Sigmoid colon (tissue), 6 donors: ENCODE measurements at regions not wholly inside any gene's neighbourhood (a gene's known extent, or its start where the extent isn't known, plus 50 kb on each side); places are given as distances from the start of the nearest gene placed in this dataset.

Source experiments
- DNase-seq: peaks from one replicate; pipeline ENCODE4 v3.0.0-alpha.2; 2019
- H3K27ac ChIP-seq, 4 donors: fragments of 200-600 bp; sonication (generic); one replicate each; pipeline ENCODE4 v1.5.1; 2016 to 2019; ENCODE audit warnings: mild to moderate bottlenecking in 1 of 4
- H3K27me3 ChIP-seq, 3 donors: fragments of 200-600 bp; sonication (generic); one replicate each; pipeline ENCODE4 v1.5.1; 2019; ENCODE audit warnings: mild to moderate bottlenecking in 1 of 3
- H3K36me3 ChIP-seq, 4 donors: fragments of 200-600 bp; sonication (generic); one replicate each; pipeline ENCODE4 v1.5.1; 2016 to 2019
- H3K4me1 ChIP-seq, 4 donors: fragments of 200-600 bp; sonication (generic); one replicate each; pipeline ENCODE4 v1.5.1; 2017 to 2019
- H3K4me3 ChIP-seq, 4 donors: fragments of 200-600 bp; sonication (generic); one replicate each; pipeline ENCODE4 v1.5.1; 2017 to 2019; ENCODE audit warnings: mild to moderate bottlenecking in 2 of 4, moderate library complexity in 1 of 4
- H3K9me3 ChIP-seq, 4 donors: fragments of 200-600 bp in 3 of 4; sonication (generic) in 3 of 4; one replicate each; pipeline versions ENCODE4 v1.5.1 to v1.6.1; 2013 to 2019
- CTCF ChIP-seq, 4 experiments: fragments of 450-650 bp in 3 of 4; fragments of 200-600 bp in 1 of 4; IDR thresholded peaks; one replicate each; pipeline ENCODE4 v1.5.1; 2016 to 2019; ENCODE audit warnings: antibody characterized with exemption in 4 of 4, mild to moderate bottlenecking in 3 of 4, moderate library complexity in 2 of 4
- EP300 ChIP-seq, 4 donors: sonication (generic); formaldehyde crosslinking; IDR thresholded peaks; one replicate each; pipeline ENCODE4 v1.6.1; 2017; ENCODE audit warnings: antibody characterized with exemption in 4 of 4
- POLR2A ChIP-seq, 2 donors: fragments of 450-650 bp; IDR thresholded peaks; one replicate each; pipeline ENCODE4 v1.6.1; 2016; ENCODE audit warnings: antibody characterized with exemption in 2 of 2, mild to moderate bottlenecking in 2 of 2, moderate library complexity in 2 of 2
- POLR2AphosphoS5 ChIP-seq, 4 donors: sonication (generic); formaldehyde crosslinking; IDR thresholded peaks; one replicate each; pipeline ENCODE4 v1.6.1; 2017; ENCODE audit warnings: antibody characterized with exemption in 4 of 4
- WGBS, 2 donors: extraction: QIAGEN DNeasy Blood & Tissue Kit; methylation state at CpG; one replicate each; pipeline ENCODE4 v1.1.7; 2013; 5-methylcytosine and 5-hydroxymethylcytosine counted together
- intact Hi-C: fragments of 100-400 bp; cut with DNase I; formaldehyde crosslinking; loops from one replicate; pipeline ENCODE4 v1.15.1; 2023
- donor health status: healthy with polysubstance abuse.
- donor health status: healthy.

- H3K4me1 ChIP-seq, result no peaks in the 10 kb centered on the region
- H3K9me3 ChIP-seq, result no peaks in the 10 kb centered on the region
- 77 to 91% methylated on average over 4 of the region's 4 CpGs for WGBS, 2 donors
- H3K27me3 ChIP-seq, result no peaks in the 10 kb centered on the region
- intact Hi-C loops, result no loop called here
- H3K4me3 ChIP-seq, result no peak overlapping the region
- no peak overlapping the region for H3K27ac ChIP-seq
- no peaks in the 10 kb centered on the region for H3K36me3 ChIP-seq
- DNase-seq, result no peak
- TF ChIP-seq POLR2AphosphoS5 (IDR thresholded peaks at IDR 0.05), result no peak
- no peak for TF ChIP-seq EP300 (IDR thresholded peaks at IDR 0.05)
- no peak for TF ChIP-seq POLR2A (IDR thresholded peaks at IDR 0.05)
- no peak for TF ChIP-seq CTCF (IDR thresholded peaks at IDR 0.05)
Observed at GRCh38 chr2:154600927-154601494, 97.5 kb upstream of the KCNJ3 start.

- DNase-seq, result no peak
- no peaks in the 10 kb centered on the region for H3K4me1 ChIP-seq
Observed at GRCh38 chr2:154603682-154604081, 94.8 kb upstream of the KCNJ3 start.

GRCh38 chr2:154608438-154608837 is 90.1 kb upstream of the KCNJ3 start:
- DNase-seq, result no peak
- intact Hi-C loops, result no loop called here

More at GRCh38 chr2:154603682-154604081, 94.8 kb upstream of the KCNJ3 start:
- no peaks in the 10 kb centered on the region for H3K9me3 ChIP-seq
- no peaks in the 10 kb centered on the region for H3K36me3 ChIP-seq
- no peaks in the 10 kb centered on the region for H3K27me3 ChIP-seq
- no peak overlapping the region for H3K4me3 ChIP-seq
- no peak overlapping the region for H3K27ac ChIP-seq
- intact Hi-C loops, result no loop called here
- no peak for TF ChIP-seq CTCF (IDR thresholded peaks at IDR 0.05)
- no peak for TF ChIP-seq POLR2AphosphoS5 (IDR thresholded peaks at IDR 0.05)
- TF ChIP-seq POLR2A (IDR thresholded peaks at IDR 0.05), result no peak
- no peak for TF ChIP-seq EP300 (IDR thresholded peaks at IDR 0.05)

GRCh38 chr2:154614906-154615305 is 83.6 kb upstream of the KCNJ3 start:
- H3K36me3 ChIP-seq, result no peaks in the 10 kb centered on the region
- no peak overlapping the region for H3K27ac ChIP-seq
- TF ChIP-seq EP300 (IDR thresholded peaks at IDR 0.05), result no peak
- TF ChIP-seq CTCF (IDR thresholded peaks at IDR 0.05), result no peak
- no peak for TF ChIP-seq POLR2A (IDR thresholded peaks at IDR 0.05)
- TF ChIP-seq POLR2AphosphoS5 (IDR thresholded peaks at IDR 0.05), result no peak
- H3K9me3 ChIP-seq, result no peaks in the 10 kb centered on the region
- no peaks in the 10 kb centered on the region for H3K4me1 ChIP-seq
- H3K4me3 ChIP-seq, result no peak overlapping the region
- no peak for DNase-seq
- H3K27me3 ChIP-seq, result no peaks in the 10 kb centered on the region
- intact Hi-C loops, result no loop called here

More at GRCh38 chr2:154608438-154608837, 90.1 kb upstream of the KCNJ3 start:
- no peaks in the 10 kb centered on the region for H3K9me3 ChIP-seq
- H3K27me3 ChIP-seq, result no peaks in the 10 kb centered on the region
- no peaks in the 10 kb centered on the region for H3K36me3 ChIP-seq
- H3K27ac ChIP-seq, result no peak overlapping the region
- TF ChIP-seq POLR2A (IDR thresholded peaks at IDR 0.05) (no peak), CTCF (IDR thresholded peaks at IDR 0.05) (no peak), EP300 (IDR thresholded peaks at IDR 0.05) (no peak), POLR2AphosphoS5 (IDR thresholded peaks at IDR 0.05) (no peak)
- H3K4me1 ChIP-seq, result no peaks in the 10 kb centered on the region
- no peak overlapping the region for H3K4me3 ChIP-seq

- Histone ChIP-seq H3K4me3 (no peak overlapping the region), H3K27ac (no peak overlapping the region), H3K4me1 (no peaks in the 10 kb centered on the region), H3K9me3 (no peaks in the 10 kb centered on the region), H3K36me3 (no peaks in the 10 kb centered on the region), H3K27me3 (no peaks in the 10 kb centered on the region)
- WGBS, 2 donors, result 88 to 89% methylated on average over 15 of the region's 15 CpGs
- TF ChIP-seq EP300 (IDR thresholded peaks at IDR 0.05), result no peak
- no peak for TF ChIP-seq CTCF (IDR thresholded peaks at IDR 0.05)
- TF ChIP-seq POLR2AphosphoS5 (IDR thresholded peaks at IDR 0.05), result no peak
- no peak for TF ChIP-seq POLR2A (IDR thresholded peaks at IDR 0.05)
- no peak for DNase-seq
- intact Hi-C loops, result no loop called here
Observed at GRCh38 chr2:154616659-154617058, 81.8 kb upstream of the KCNJ3 start.
